ENCODE measurements at regions not wholly inside any gene's neighbourhood (a gene's known extent, or its start where the extent isn't known, plus 50 kb on each side); places are given as distances from the start of the nearest gene placed in this dataset.

DNA sequence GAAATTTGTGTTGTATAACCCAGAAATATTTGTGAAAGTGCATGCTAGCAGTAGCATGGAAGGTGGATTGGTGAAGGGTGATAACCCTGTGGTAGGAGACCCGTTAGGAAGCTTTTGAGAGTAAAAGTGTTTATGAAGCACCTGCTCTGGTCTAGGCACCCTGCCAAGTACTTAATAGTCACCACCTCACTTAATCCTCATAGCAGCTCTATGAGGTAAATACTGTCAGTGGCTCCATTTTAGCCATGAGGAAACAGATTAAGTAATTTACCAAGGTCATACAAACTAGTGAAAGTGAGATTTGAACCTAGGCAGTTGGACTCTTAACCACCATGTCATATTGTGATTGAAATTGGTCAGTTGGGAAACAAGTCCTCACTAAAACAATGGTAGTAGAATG is 66.8 kb downstream of the TET3 start:
- DNase-seq (ENCODE audit: low read depth, low spot score): no peak
- H3K27me3 ChIP-seq (ENCODE audit: control insufficient read depth, insufficient read depth, low read length): no peaks in the 10 kb centered on the region
- H3K27ac ChIP-seq (ENCODE audit: low read depth, low read length): no peak overlapping the region
- no peak overlapping the region for H3K4me3 ChIP-seq (ENCODE audit: low read depth, low read length)
- no peak for TF ChIP-seq CTCF (IDR thresholded peaks at IDR 0.05; ENCODE audit: low read depth, low read length)
- CTCF ChIA-PET: no interaction called here
- H3K9me3 ChIP-seq (ENCODE audit: control insufficient read depth, insufficient read depth, low read length): no peaks in the 10 kb centered on the region; the same call in 1 of the 2 replicates
- POLR2A ChIA-PET: no interaction called here

DNA sequence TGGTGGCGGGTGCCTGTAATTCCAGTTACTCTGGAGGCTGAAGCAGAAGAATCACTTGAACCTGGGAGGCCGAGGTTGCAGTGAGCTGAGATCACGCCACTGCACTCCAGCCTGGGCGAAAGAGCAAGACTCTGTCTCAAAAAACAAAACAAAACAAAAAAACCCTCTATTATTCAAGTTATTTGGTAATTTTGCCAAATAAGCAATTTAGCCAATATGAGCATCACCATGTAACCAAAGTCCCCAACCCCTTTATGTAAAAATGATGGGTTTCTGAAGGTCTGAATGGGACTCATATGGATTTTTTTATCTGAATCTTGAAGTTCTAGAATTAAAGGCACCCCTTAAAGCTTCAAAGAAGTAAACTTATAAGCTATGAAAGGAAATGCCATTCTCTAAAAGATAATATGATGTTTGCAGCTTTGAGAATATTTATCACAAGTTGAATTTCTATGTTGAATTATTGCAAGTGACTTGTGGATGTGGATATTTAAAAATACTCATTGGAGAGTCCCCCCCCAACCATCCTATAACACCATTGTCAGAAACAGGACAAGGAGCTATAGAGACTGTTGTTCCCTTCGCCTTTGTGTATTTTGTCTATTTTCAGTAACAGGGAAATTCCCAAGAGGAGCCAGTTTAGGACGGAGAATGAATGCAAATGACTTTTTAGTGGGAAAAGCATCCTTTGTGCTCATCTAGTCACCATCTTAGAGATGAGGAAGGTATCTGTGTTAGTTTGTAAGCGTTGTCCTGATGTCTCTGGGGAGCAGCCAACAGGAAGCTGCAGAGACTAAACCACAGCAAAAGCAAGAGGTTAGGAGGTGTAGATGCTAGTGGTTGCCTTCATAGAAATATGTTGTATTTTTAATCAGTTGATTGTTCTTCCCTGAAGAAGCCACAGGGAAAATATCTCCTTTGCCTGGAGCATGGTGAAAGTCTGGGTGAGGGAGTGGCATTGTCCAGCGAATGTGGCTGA is 68.3 kb downstream of the TET3 start:
- no peak overlapping the region for H3K27ac ChIP-seq (ENCODE audit: low read depth, low read length)
- ChIA-PET CTCF (no interaction called here), POLR2A (no interaction called here)
- H3K4me3 ChIP-seq (ENCODE audit: low read depth, low read length): no peak overlapping the region
- no peaks in the 10 kb centered on the region for H3K27me3 ChIP-seq (ENCODE audit: control insufficient read depth, insufficient read depth, low read length)
- H3K9me3 ChIP-seq (ENCODE audit: control insufficient read depth, insufficient read depth, low read length): no peaks in the 10 kb centered on the region
- no peak for TF ChIP-seq CTCF (IDR thresholded peaks at IDR 0.05; ENCODE audit: low read depth, low read length)
- DNase-seq (ENCODE audit: low read depth, low spot score): no peak

DNA sequence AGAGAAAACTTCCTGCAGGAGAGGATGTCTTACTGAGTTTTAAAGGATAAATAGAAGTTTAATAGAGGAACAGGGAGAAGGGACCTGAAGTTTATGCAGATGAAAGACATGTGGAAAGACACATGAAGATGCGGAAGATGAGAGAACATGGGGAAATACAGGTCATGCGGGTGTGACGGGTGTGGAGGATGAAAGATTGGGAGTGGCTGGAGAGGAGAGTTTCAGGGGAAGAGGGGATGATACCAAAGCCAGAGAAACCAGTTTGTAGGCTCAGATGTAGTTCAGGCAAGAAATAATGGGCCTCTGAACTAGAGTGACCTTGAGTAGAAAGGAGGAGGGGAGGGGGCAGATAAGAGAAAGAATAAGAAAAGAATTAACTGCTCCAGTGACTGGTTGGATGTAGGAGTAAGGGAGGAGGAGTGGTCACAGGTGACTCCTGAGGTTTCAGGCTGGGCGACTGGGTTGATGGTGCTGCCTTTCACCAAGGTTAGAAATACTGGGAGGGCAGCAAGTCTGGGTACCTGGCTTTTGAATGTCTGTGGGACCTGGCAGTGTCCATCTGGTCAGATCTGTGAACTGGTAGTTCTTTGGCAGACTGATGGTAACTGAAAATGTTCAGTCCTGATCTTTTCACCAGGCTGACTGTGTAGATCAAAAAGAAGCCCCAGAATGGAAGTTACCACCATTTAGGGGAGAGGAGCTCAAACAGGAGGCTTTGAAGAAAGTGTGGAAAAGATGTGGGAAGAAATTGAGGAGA is 69.4 kb downstream of the TET3 start:
- no peak overlapping the region for H3K4me3 ChIP-seq (ENCODE audit: low read depth, low read length)
- H3K27ac ChIP-seq (ENCODE audit: low read depth, low read length): no peak overlapping the region
- no peak for DNase-seq (ENCODE audit: low read depth, low spot score)
- ChIA-PET CTCF (no interaction called here), POLR2A (no interaction called here)
- H3K9me3 ChIP-seq (ENCODE audit: control insufficient read depth, insufficient read depth, low read length): no peaks in the 10 kb centered on the region
- no peak for TF ChIP-seq CTCF (IDR thresholded peaks at IDR 0.05; ENCODE audit: low read depth, low read length)
- no peaks in the 10 kb centered on the region for H3K27me3 ChIP-seq (ENCODE audit: control insufficient read depth, insufficient read depth, low read length)

GRCh38 chr2:74059137-74059775 is 74.5 kb downstream of the TET3 start:
- TF ChIP-seq CTCF (IDR thresholded peaks at IDR 0.05; ENCODE audit: low read depth, low read length): no peak
- Histone ChIP-seq H3K27ac (ENCODE audit: low read depth, low read length) (no peak overlapping the region), H3K27me3 (ENCODE audit: control insufficient read depth, insufficient read depth, low read length) (no peaks in the 10 kb centered on the region), H3K4me3 (ENCODE audit: low read depth, low read length) (no peak overlapping the region), H3K9me3 (ENCODE audit: control insufficient read depth, insufficient read depth, low read length) (no peaks in the 10 kb centered on the region)
- ChIA-PET POLR2A (no interaction called here), CTCF (no interaction called here)
- no peak for DNase-seq (ENCODE audit: low read depth, low spot score)
